ENCODE measurements at regions not wholly inside any gene's neighbourhood (a gene's known extent, or its start where the extent isn't known, plus 50 kb on each side); places are given as distances from the start of the nearest gene placed in this dataset.
A peak's percentile ranks its signal among the peaks of the same experiment; 100 is the strongest.

GRCh38 chr1:56216218-56216617 is 363.1 kb downstream of the PLPP3 start:
- DNase-seq, result no peak

DNA sequence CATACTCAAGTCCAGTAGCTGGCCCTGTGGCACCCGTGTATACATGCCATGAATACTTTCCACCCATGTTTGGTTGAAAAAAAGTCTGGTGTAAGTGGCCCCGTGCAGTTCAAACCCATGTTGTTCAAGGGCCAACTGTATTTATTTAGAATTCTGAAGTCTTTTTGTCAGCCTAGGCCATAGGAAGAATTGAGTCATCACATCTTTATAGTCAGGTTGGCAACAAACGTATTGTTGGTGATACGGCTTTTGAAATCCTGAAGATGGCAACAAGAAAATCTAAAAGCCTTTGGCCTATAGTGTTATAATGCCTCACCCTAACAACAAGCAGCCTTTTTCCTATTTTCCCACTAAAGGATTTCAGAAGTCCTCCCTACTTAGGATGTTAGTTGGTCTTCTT is 363.6 kb downstream of the PLPP3 start:
- DNase-seq, result no peak

- no peak for DNase-seq
These were observed 364.3 kb downstream of the PLPP3 start for GRCh38 chr1:56215086-56215485.

GRCh38 chr1:56213068-56213467 is 366.3 kb downstream of the PLPP3 start:
- DNase-seq, result no peak

DNA sequence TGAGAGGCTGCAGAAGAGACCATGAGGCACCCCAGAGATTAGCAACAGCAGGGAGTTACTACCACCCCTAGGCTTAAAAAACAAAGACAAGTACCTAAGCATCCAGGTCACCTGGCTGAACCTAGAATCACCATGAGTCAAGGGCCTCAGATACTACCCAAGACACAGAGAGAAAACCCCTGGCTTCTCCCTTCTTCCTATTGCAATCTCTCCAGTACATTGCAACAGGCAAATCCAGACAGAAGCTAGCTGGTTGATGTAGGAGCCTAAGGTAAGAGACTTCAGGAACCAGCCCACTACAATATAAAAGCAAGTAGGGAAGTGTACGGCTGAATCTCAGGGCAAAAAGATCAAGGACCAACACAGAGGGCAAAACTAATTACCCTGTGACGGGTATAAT is 367.2 kb downstream of the PLPP3 start:
- DNase-seq, result no peak

GRCh38 chr1:56206391-56206790 is 373.0 kb downstream of the PLPP3 start:
- no peak for DNase-seq

GRCh38 chr1:56204206-56204605 is 375.2 kb downstream of the PLPP3 start:
- DNase-seq, result no peak

- no peak for DNase-seq
These were observed 376.4 kb downstream of the PLPP3 start for GRCh38 chr1:56202796-56203492.

DNA sequence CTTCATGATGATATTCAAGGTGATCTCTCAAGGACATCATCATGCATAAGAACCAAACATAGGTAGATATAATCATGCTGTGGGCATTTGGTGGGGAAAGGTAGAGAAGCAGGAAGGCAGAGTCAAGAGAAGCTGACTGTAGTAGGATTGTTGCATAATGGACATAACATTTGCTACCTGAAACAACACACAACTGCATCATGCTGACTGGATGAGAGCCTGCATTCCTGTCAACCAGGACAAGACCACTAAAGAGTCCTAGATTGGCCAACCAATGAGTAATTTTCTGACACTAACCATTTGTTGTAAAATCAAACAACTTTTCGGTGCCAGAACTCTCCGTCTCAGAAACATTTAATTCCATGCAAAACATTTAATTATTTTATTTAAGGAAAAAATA is 377.2 kb downstream of the PLPP3 start:
- no peak for DNase-seq

- no peak for DNase-seq
These were observed 378.5 kb downstream of the PLPP3 start for GRCh38 chr1:56200896-56201295.

GRCh38 chr1:56200442-56200841 is 378.9 kb downstream of the PLPP3 start:
- DNase-seq, result peak; percentile 49

DNA sequence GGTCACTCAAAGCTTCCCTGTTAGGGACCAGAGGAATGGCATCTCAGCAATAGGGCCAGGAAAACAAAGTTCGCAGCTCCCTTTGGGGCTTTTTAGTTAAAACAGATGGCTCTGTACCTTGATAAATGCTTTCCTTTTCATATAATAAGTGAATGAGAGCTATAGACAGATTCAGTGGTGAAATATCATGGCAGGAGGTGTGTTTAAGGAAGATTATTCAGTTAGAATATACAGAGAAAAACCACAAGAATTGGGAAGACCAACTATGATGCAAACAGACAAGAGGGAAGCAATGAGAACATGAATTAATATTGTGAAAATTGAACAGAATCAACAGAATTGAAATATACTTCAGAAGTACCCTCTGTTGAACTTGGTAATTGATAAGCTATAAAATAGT is 379.4 kb downstream of the PLPP3 start:
- DNase-seq, result no peak

- no peak for DNase-seq
These were observed 380.3 kb downstream of the PLPP3 start for GRCh38 chr1:56199061-56199460.

- no peak for DNase-seq
These were observed 381.4 kb downstream of the PLPP3 start for GRCh38 chr1:56197946-56198345.

GRCh38 chr1:56196839-56197238 is 382.5 kb downstream of the PLPP3 start:
- no peak for DNase-seq

DNA sequence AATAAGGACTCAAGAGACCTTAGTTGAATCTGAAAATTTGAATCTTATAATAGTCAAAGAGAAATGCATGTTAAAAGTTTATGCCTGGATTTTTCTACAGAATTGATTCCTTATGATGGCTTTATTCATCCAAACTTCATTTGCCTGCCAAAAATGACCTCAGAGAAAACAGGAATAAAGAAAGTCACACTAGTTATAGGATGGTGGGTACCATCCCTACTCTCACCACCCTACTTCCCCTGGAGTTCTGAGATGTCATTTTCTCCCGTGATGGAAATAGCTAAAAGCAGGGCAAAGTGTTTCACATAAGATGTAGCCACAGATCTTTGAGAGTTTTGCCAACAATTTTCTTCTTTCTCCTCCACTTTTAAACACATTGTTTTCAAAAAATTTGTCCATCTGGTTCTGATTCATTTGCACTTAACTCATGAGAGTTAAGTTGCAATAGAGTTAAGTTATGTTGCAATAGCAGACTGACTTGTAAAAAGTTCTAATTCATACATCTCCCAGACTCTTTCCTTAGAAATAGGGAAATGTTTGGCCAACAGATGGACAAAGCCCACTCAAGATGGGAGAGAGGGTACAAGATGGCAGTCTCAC is 384.6 kb downstream of the PLPP3 start:
- no peak for DNase-seq

- no peak for DNase-seq
These were observed 385.7 kb downstream of the PLPP3 start for GRCh38 chr1:56193656-56194055.

DNA sequence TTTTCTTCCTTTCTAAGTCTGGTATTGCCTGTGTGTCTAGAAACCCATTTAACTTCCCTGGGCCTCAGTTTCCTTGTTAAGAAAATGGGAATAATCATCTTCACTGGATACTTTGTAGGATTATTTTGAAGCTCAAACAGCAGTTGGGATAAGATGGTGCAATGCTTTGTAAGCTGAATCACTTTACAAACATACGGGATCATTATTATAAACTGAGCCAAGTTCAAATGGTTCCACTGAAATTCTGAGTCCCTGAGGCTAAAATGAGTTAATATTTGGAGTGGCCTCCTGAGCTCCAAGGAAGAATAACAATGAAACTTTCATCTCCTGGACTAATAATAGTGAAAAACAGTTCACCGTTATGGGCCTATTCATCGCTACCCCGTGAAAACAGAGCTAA is 388.0 kb downstream of the PLPP3 start:
- DNase-seq, result no peak

GRCh38 chr1:56190806-56191365 is 388.5 kb downstream of the PLPP3 start:
- no peak for DNase-seq

- no peak for DNase-seq
These were observed 389.2 kb downstream of the PLPP3 start for GRCh38 chr1:56189946-56190805.

- DNase-seq, result no peak
These were observed 389.9 kb downstream of the PLPP3 start for GRCh38 chr1:56189454-56189853.

DNA sequence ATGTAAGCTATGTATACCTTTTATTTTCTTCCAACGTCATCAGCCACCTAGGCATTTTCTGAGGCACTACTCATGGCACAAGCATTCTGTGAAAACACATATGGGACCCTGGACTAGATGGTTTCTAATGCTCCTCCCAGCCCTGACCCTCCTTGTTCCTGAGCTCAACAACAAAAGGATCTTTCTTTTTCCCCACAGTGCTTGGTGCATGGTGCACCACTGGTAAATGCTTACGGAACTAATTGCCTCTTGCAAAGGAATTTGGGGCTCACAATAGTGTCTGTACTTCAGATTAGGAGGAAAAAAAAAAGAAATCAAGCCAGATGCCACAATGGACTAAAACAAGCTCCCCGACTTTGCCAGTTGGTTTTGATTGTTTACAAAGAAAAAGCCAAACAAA is 390.5 kb downstream of the PLPP3 start:
- no peak for DNase-seq

DNA sequence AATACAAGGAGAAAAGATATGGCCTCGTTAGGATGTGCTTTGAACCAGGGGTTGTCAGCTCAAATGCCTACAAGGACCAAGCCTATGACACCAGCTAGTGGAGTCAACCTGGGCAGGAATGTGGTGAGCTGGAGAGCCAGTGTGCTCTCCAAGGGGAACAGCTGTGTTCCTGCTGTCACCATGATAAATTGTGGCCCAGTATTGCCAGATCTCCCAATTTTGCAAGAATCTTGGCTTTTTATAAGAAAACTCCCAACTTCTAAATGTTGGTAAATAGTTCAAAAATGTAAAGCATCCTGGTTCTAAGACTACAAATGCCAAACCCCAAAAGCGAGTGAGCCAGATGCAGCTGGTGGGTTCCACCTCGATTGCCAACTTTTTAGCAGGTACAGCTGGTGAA is 391.1 kb downstream of the PLPP3 start:
- DNase-seq, result no peak

GRCh38 chr1:56187405-56187804 is 392.0 kb downstream of the PLPP3 start:
- DNase-seq, result no peak
